ENCODE measurements at regions not wholly inside any gene's neighbourhood (a gene's known extent, or its start where the extent isn't known, plus 50 kb on each side); places are given as distances from the start of the nearest gene placed in this dataset.
"Not testable (repeated sequence)": the region's sequence is repeated elsewhere in the genome, so short reads cannot be mapped to it uniquely, and the experiment has no call there.

DNA sequence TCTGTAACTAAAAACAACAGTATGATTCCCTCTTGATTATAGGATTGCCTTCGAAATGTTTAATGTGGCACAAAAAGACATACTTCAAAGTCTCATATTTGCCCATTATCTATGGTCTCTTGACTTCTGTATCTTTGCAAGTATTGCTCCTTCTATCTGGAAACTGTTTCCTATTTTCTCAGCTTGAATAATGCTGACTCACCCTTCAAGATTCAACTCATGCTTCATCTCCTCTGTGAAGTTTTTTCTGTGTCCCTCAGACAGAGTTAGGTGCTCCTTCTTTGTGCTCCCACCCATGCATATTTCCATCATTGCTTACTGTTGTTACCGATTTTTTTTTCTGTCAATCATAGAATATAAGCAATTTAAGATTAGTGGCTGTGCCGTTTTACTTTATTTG, 192.8 kb upstream of the ROBO1 start:
- Histone ChIP-seq H3K9me3 (no peaks in the 10 kb centered on the region), H3K4me3 (ENCODE audit: low read depth, low read length) (no peak overlapping the region), H3K4me1 (no peaks in the 10 kb centered on the region), H3K36me3 (no peaks in the 10 kb centered on the region), H3K27me3 (no peaks in the 10 kb centered on the region)
- no peak for DNase-seq
- TF ChIP-seq, protein P1, sequence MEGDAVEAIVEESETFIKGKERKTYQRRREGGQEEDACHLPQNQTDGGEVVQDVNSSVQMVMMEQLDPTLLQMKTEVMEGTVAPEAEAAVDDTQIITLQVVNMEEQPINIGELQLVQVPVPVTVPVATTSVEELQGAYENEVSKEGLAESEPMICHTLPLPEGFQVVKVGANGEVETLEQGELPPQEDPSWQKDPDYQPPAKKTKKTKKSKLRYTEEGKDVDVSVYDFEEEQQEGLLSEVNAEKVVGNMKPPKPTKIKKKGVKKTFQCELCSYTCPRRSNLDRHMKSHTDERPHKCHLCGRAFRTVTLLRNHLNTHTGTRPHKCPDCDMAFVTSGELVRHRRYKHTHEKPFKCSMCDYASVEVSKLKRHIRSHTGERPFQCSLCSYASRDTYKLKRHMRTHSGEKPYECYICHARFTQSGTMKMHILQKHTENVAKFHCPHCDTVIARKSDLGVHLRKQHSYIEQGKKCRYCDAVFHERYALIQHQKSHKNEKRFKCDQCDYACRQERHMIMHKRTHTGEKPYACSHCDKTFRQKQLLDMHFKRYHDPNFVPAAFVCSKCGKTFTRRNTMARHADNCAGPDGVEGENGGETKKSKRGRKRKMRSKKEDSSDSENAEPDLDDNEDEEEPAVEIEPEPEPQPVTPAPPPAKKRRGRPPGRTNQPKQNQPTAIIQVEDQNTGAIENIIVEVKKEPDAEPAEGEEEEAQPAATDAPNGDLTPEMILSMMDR (IDR thresholded peaks at IDR 0.05; ENCODE audit: low read depth, low read length), result no peak

DNA sequence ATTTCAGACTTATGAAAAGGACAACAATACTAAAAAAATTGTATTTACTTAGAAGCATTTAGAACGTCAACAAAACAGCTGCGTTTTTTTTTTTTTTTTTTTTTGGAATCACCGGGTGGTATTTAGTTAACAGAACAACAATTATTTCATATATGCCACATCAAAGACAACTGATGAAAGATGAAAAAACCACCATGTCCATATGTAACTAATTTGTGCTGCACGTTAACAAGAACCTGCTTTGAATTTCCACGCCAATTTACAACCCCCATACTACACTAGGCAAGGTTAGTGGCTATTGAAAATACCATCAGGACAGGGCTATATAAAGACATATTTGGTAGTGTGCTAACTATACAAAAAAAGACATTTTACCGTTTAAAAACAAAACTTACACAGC, 189.3 kb upstream of the ROBO1 start:
- DNase-seq, result no peak
- TF ChIP-seq, protein P1 (IDR thresholded peaks at IDR 0.05; ENCODE audit: low read depth, low read length), result no peak
- Histone ChIP-seq H3K27me3 (no peaks in the 10 kb centered on the region), H3K4me3 (ENCODE audit: low read depth, low read length) (no peak overlapping the region), H3K4me1 (peaks cover 4% of the 10 kb centered on the region; the same call in 1 of the 2 replicates), H3K36me3 (no peaks in the 10 kb centered on the region), H3K9me3 (no peaks in the 10 kb centered on the region)

DNA sequence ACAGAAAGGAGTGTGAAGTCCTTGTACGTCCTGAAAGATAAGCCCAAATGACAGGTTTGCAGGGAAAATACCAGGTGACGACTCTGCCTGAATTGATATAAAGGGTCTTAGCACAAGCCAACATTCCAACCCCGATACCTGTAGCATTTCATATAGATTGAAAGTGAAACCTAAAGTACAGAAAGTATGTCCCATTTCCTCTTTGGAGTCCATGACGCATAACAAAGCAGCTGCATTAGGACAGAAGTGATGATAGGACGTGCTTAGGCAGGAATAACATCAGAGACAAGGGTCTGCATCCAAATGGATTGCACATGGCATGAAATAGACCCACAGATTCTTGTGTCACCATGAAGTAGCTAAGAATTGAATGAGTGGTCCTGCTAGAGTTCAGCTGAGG, 187.0 kb upstream of the ROBO1 start:
- Histone ChIP-seq H3K4me3 (ENCODE audit: low read depth, low read length) (no peak overlapping the region), H3K9me3 (no peaks in the 10 kb centered on the region), H3K4me1 (peaks cover 4% of the 10 kb centered on the region; the same call in 1 of the 2 replicates), H3K36me3 (no peaks in the 10 kb centered on the region), H3K27me3 (no peaks in the 10 kb centered on the region)
- TF ChIP-seq, protein P1 (IDR thresholded peaks at IDR 0.05; ENCODE audit: low read depth, low read length), result no peak
- no peak for DNase-seq

DNA sequence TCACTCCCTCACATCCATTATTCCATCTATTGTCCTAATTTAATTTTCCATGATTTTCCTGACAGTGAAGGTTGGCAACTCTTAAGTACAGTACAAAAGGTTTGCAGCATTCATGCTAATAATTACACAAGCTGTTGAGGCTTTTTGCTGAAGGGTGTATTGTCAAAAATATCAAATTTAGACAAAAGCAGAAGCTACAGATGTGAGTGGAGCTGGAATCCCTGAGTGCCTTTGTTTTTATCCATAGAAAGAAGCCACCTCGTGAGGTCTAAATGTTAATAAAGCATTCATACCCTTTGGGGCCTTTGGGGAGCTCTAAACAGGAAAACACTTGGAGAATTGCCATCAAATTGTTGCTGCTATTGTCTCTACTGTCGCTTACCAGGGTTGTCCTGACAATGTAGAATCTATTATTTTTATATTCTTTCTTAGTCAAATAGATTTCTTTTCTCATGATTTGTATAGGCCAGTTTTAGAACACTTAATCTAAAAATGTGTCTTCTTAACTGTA, 185.8 kb upstream of the ROBO1 start:
- TF ChIP-seq, protein P1 (IDR thresholded peaks at IDR 0.05; ENCODE audit: low read depth, low read length), result no peak
- DNase-seq, result no peak
- Histone ChIP-seq H3K27me3 (no peaks in the 10 kb centered on the region), H3K4me1 (peaks cover 4% of the 10 kb centered on the region; the same call in 1 of the 2 replicates), H3K36me3 (no peaks in the 10 kb centered on the region), H3K9me3 (no peaks in the 10 kb centered on the region), H3K4me3 (ENCODE audit: low read depth, low read length) (no peak overlapping the region)

DNA sequence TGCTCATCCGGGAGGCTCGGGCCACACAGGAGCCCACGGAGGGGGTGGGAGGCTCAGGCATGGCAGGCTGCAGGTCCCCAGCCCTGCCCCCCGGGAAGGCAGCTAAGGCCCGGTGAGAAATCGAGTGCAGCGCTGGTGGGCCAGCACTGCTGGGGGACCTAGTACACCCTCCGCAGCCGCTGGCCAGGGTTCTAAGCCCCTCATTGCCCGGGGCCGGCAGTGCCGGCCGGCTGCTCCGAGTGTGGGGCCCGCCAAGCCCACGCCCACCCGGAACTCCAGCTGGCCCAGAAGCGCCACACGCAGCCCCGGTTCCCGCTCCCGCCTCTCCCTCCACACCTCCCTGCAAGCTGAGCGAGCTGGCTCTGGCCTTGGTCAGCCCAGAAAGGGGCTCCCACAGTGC, 183.6 kb upstream of the ROBO1 start:
- not testable (repeated sequence) for H3K4me1 ChIP-seq

DNA sequence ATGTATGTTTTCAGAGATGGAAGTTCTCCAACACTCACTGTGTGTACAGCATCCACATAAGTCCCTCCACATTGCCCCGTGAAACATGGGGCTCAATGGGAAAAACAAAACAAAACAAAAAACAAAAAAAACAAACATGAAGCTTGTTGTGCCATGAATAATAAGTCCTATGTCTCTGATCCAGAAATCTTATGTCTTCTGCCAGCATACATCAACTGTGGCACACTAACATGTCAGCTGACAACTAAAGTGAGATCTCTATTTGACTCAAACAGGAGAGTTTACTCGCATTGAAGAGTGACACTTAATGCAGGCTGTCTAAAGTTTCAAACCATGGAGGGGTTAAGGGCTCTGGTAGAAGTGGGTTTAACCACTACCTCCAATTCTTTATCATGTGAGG, 180.2 kb upstream of the ROBO1 start:
- H3K36me3 ChIP-seq, result no peaks in the 10 kb centered on the region
- H3K9me3 ChIP-seq, result no peaks in the 10 kb centered on the region
- no peaks in the 10 kb centered on the region for H3K27me3 ChIP-seq
- TF ChIP-seq, protein P1 (IDR thresholded peaks at IDR 0.05; ENCODE audit: low read depth, low read length), result no peak
- H3K4me1 ChIP-seq, result no peaks in the 10 kb centered on the region
- no peak for DNase-seq
- no peak overlapping the region for H3K4me3 ChIP-seq (ENCODE audit: low read depth, low read length)

More for the DNA sequence above, 183.6 kb upstream of the ROBO1 start:
- H3K36me3 ChIP-seq; H3K4me3 ChIP-seq (ENCODE audit: low read depth, low read length); DNase-seq; H3K9me3 ChIP-seq; H3K27me3 ChIP-seq: not testable (repeated sequence)

DNA sequence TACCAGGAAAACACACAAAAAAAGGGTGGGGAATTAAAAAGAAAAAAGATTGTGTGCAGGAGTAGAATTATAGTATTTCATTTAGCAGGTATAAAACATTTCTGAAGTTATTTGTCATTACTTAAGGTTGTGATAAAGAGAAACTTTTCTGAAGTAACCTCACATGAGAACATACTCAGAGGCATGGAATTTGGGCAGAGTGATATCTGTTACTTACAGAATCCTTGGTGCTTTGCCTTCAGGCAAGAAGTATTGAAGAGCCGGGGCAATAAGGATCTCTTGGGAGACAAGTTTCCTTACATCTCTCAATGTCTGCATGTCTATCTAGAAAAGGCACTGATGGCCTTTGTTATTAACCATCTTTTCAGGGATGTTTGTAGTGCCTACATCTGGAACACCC, 179.7 kb upstream of the ROBO1 start:
- TF ChIP-seq, protein P1 (IDR thresholded peaks at IDR 0.05; ENCODE audit: low read depth, low read length), result no peak
- Histone ChIP-seq H3K9me3 (no peaks in the 10 kb centered on the region), H3K27me3 (no peaks in the 10 kb centered on the region), H3K4me1 (no peaks in the 10 kb centered on the region), H3K36me3 (no peaks in the 10 kb centered on the region), H3K4me3 (ENCODE audit: low read depth, low read length) (no peak overlapping the region)
- DNase-seq, result no peak

All from BE2C (cell line).